ENCODE measurements at regions not wholly inside any gene's neighbourhood (a gene's known extent, or its start where the extent isn't known, plus 50 kb on each side); places are given as distances from the start of the nearest gene placed in this dataset.

DNA sequence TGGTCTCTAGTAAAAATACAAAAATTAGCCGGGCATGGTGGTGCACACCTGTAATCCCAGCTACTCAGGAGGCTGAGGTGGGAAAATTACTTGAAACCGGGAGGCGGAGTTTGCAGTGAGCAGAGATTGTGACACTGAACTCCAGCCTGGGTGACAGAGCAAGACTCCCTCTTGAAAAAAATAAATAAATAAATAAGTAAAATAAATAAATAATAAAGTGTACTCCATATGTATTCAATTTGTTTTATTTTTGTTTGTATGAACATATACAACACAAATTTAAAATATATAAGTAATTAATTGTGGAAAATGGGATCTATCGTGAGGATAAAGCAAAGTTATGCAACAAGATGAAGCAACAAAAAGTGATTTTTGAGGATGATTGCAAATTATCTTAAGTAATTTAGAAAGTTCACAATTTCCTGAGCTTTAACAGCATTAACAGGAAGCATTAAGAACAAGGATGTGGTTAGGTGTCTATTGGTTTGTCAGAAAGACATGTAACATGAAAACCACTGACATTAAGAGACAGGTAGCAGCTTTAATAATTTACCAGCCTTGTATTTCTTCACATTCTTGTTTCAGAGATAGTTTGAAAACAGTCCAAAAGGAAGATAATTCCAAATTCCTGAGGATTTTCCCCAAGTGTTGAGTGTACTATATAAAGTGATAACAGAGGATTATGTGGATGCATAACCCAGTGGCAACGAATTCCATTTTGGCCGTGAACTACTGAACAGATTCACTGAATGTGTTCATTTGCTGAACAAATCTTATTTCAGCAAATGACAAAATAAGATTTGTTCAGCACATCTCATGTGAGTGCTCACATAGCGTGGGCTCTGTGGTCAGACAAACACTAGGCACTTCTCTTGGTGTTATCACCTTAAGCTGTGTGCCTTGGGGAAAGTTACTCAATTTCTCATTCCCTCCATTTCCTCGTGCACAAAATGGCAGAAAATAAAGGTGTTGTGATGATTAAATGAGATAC is 68.6 kb upstream of the RESF1 start:
- H3K79me2 ChIP-seq (ENCODE audit: insufficient read depth, low read length): no peaks in the 10 kb centered on the region
- TF ChIP-seq, protein P1, sequence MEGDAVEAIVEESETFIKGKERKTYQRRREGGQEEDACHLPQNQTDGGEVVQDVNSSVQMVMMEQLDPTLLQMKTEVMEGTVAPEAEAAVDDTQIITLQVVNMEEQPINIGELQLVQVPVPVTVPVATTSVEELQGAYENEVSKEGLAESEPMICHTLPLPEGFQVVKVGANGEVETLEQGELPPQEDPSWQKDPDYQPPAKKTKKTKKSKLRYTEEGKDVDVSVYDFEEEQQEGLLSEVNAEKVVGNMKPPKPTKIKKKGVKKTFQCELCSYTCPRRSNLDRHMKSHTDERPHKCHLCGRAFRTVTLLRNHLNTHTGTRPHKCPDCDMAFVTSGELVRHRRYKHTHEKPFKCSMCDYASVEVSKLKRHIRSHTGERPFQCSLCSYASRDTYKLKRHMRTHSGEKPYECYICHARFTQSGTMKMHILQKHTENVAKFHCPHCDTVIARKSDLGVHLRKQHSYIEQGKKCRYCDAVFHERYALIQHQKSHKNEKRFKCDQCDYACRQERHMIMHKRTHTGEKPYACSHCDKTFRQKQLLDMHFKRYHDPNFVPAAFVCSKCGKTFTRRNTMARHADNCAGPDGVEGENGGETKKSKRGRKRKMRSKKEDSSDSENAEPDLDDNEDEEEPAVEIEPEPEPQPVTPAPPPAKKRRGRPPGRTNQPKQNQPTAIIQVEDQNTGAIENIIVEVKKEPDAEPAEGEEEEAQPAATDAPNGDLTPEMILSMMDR (conservative IDR thresholded peaks at IDR 0.05): no peak
- H2BK12ac ChIP-seq (ENCODE audit: insufficient read length, low read depth, low read length): no peak overlapping the region
- no peak overlapping the region for H3K4me2 ChIP-seq (ENCODE audit: insufficient read depth, insufficient read length, low read length)
- no peak overlapping the region for H3K9ac ChIP-seq (ENCODE audit: extremely low read depth, insufficient read length, low read length)
- no peaks in the 10 kb centered on the region for H4K20me1 ChIP-seq (ENCODE audit: control insufficient read depth, insufficient read depth, insufficient read length)
- H3K4me3 Mint-ChIP-seq: no peak overlapping the region
- no peak overlapping the region for H3T11ph ChIP-seq (ENCODE audit: low read length)
- H2BK15ac ChIP-seq (ENCODE audit: low read depth, low read length): no peak overlapping the region
- H3K18ac ChIP-seq (ENCODE audit: insufficient read length, low read depth, low read length): no peak overlapping the region
- H3K4me1 Mint-ChIP-seq: peaks cover 0 to 3% of the 10 kb centered on the region in 2 experiments; a peak in 1 of 4 replicates
- H3K36me3 Mint-ChIP-seq (ENCODE audit: insufficient read depth in 1 of 3, low read depth in 3 of 3): peaks cover 11 to 21% (median 14%) of the 10 kb centered on the region in 3 experiments
- no peak overlapping the region for H2BK120ac ChIP-seq (ENCODE audit: low read depth, low read length, poor library complexity, severe bottlenecking)
- no peak overlapping the region for H4K91ac ChIP-seq (ENCODE audit: insufficient read length, low read depth, low read length)
- no peak overlapping the region for H3K4ac ChIP-seq (ENCODE audit: low read depth, low read length)
- peaks cover 11% of the 10 kb centered on the region for H3K9me3 ChIP-seq (ENCODE audit: control insufficient read depth, low read depth, low read length)
- WGBS (ENCODE audit: extremely low coverage, insufficient read length, low lambda C conversion rate): no CpG with 5 or more reads among the region's 8 CpGs
- no peak overlapping the region for H3K14ac ChIP-seq (ENCODE audit: insufficient read depth, low read length)
- H3K9me3 Mint-ChIP-seq: peaks cover 15 to 25% of the 10 kb centered on the region in 2 experiments
- no peak overlapping the region for H2AK5ac ChIP-seq (ENCODE audit: insufficient read length, low read length)
- no peak for DNase-seq
- no peaks in the 10 kb centered on the region for H3K4me1 ChIP-seq (ENCODE audit: insufficient read depth, low read length)
- H2BK20ac ChIP-seq (ENCODE audit: low read depth, low read length, poor library complexity, severe bottlenecking): no peak overlapping the region
- H3K23ac ChIP-seq (ENCODE audit: insufficient read length, low read depth, low read length): no peak overlapping the region
- no peak overlapping the region for H2BK5ac ChIP-seq (ENCODE audit: insufficient read length, low read length)
- no peaks in the 10 kb centered on the region for H3K23me2 ChIP-seq (ENCODE audit: insufficient read length, low read depth, low read length, poor library complexity, severe bottlenecking)
- no peak overlapping the region for H4K5ac ChIP-seq (ENCODE audit: insufficient read length, low read depth, low read length)
- no peak overlapping the region for H3K27ac ChIP-seq (ENCODE audit: insufficient read length, low read depth, low read length)
- no peak overlapping the region for H2AFZ ChIP-seq (ENCODE audit: low read length)
- peaks cover 2% of the 10 kb centered on the region; the same call in 1 of the 2 replicates for H3K27me3 Mint-ChIP-seq (ENCODE audit: low read depth)
- no peaks in the 10 kb centered on the region for H3K79me1 ChIP-seq (ENCODE audit: insufficient read depth, low read depth, low read length, poor library complexity, severe bottlenecking)
- H3K27me3 ChIP-seq (ENCODE audit: insufficient read depth, low read length): no peaks in the 10 kb centered on the region
- H3K56ac ChIP-seq (ENCODE audit: insufficient read length, low read depth, low read length): no peak overlapping the region
- H4K8ac ChIP-seq (replicated peaks; ENCODE audit: insufficient read length, low read depth, low read length): no peak overlapping the region
- H3K27ac Mint-ChIP-seq: no peak overlapping the region
